ENCODE measurements at regions not wholly inside any gene's neighbourhood (a gene's known extent, or its start where the extent isn't known, plus 50 kb on each side); places are given as distances from the start of the nearest gene placed in this dataset.

GRCh38 chr5:145162626-145163025 lies 672.5 kb downstream of the PRELID2 start:
- in situ Hi-C loops (cut with HindIII; ENCODE audit: low pct_unique_long_range_greater_than_20kb, low sequenced_read_pairs), result no loop called here
- no TSS peak for BruUV-seq (replicated peaks)
- Histone ChIP-seq H3K36me3 (ENCODE audit: control insufficient read depth, insufficient read depth, low read length) (no peaks in the 10 kb centered on the region), H3K4me1 (ENCODE audit: control insufficient read depth, insufficient read depth, low read length) (no peaks in the 10 kb centered on the region), H3K4me3 (ENCODE audit: low read depth in 2 of 2, low read length in 2 of 2) (no peak overlapping the region), H3K9me3 (ENCODE audit: control insufficient read depth, insufficient read depth, low read depth, low read length) (no peaks in the 10 kb centered on the region), H3K27me3 (ENCODE audit: control insufficient read depth, insufficient read depth, low read length) (no peaks in the 10 kb centered on the region), H3K27ac (ENCODE audit: low read length) (no peak overlapping the region)
- ChIA-PET POLR2A (no interaction called here), CTCF (no interaction called here)
- intact Hi-C loops (cut with micrococcal nuclease; ENCODE audit: unreplicated experiment), result no loop called here
- DNase-seq (ENCODE audit: low read depth, low spot score) (no peak), ATAC-seq (no peak)
- no peak for TF ChIP-seq SIN3A (IDR thresholded peaks at IDR 0.05; ENCODE audit: borderline replicate concordance, insufficient read depth, low read depth, low read length)
- no peak for TF ChIP-seq TCF7L2 (IDR thresholded peaks at IDR 0.05; ENCODE audit: low read depth, low read length)
- no peak for TF ChIP-seq REST (IDR thresholded peaks at IDR 0.05; ENCODE audit: insufficient read depth in 1 of 2, low read depth in 2 of 2, low read length in 1 of 2)

GRCh38 chr5:145161391-145161790 lies 673.8 kb downstream of the PRELID2 start:
- ATAC-seq (no peak), DNase-seq (ENCODE audit: low read depth, low spot score) (no peak)
- intact Hi-C loops (cut with micrococcal nuclease; ENCODE audit: unreplicated experiment) (no loop called here), in situ Hi-C loops (cut with HindIII; ENCODE audit: low pct_unique_long_range_greater_than_20kb, low sequenced_read_pairs) (no loop called here)
- no TSS peak for BruUV-seq (replicated peaks)
- no peaks in the 10 kb centered on the region for H3K9me3 ChIP-seq (ENCODE audit: control insufficient read depth, insufficient read depth, low read depth, low read length)
- no peaks in the 10 kb centered on the region for H3K4me1 ChIP-seq (ENCODE audit: control insufficient read depth, insufficient read depth, low read length)
- TF ChIP-seq CTCF (IDR thresholded peaks at IDR 0.05) (no peak), SIN3A (IDR thresholded peaks at IDR 0.05; ENCODE audit: borderline replicate concordance, insufficient read depth, low read depth, low read length) (no peak), POLR2AphosphoS5 (IDR thresholded peaks at IDR 0.05; ENCODE audit: low read depth, low read length) (no peak), TCF7L2 (IDR thresholded peaks at IDR 0.05; ENCODE audit: low read depth, low read length) (no peak), REST (IDR thresholded peaks at IDR 0.05; ENCODE audit: insufficient read depth in 1 of 2, low read depth in 2 of 2, low read length in 1 of 2) (no peak)
- H3K36me3 ChIP-seq (ENCODE audit: control insufficient read depth, insufficient read depth, low read length), result no peaks in the 10 kb centered on the region
- H3K27ac ChIP-seq (ENCODE audit: low read length), result no peak overlapping the region
- POLR2A ChIA-PET, result no interaction called here
- CTCF ChIA-PET, result no interaction called here
- H3K27me3 ChIP-seq (ENCODE audit: control insufficient read depth, insufficient read depth, low read length), result no peaks in the 10 kb centered on the region
- H3K4me3 ChIP-seq (ENCODE audit: low read depth in 2 of 2, low read length in 2 of 2), result no peak overlapping the region
